ENCODE measurements at regions not wholly inside any gene's neighbourhood (a gene's known extent, or its start where the extent isn't known, plus 50 kb on each side); places are given as distances from the start of the nearest gene placed in this dataset.

GRCh38 chr14:32014057-32014456 is 63.0 kb upstream of the ARHGAP5 start:
- TF ChIP-seq CTCF (IDR thresholded peaks at IDR 0.05; ENCODE audit: low read depth, low read length) (no peak), EZH2phosphoT487 (IDR thresholded peaks at IDR 0.05; ENCODE audit: low read depth) (no peak)

Data from OCI-LY3 (cell line).